GM21576 (cell line): ENCODE measurements at regions not wholly inside any gene's neighbourhood (a gene's known extent, or its start where the extent isn't known, plus 50 kb on each side); places are given as distances from the start of the nearest gene placed in this dataset.
A peak's percentile ranks its signal among the peaks of the same experiment; 100 is the strongest.

Experiments
- ATAC-seq: cut with Tn5 transposase; IDR thresholded peaks from one replicate; pipeline ENCODE4 v1.9.1; 2021; ENCODE audit warnings: mild to moderate bottlenecking, moderate library complexity; ENCODE audit not compliant: unreplicated experiment

DNA sequence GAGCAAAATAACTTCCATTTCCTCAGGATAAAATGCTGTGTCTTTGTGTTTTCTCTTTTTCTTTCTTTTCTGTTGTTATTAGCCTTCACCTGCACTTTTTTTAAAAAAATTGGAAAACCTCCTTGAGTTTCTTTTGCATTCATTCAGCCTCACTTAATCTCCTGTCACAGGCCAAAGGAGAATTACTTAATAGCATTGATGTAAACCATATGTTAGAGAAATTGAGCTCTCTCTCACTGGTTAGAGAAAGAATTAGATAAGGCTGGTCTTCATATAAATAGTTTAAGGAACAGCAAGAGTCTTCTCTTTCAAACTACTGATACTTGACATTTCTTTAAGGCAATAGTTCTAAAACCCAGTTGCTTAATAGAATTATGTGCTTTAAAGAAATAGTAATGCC, 564.2 kb downstream of the TFAP2B start:
- ATAC-seq = no peak

DNA sequence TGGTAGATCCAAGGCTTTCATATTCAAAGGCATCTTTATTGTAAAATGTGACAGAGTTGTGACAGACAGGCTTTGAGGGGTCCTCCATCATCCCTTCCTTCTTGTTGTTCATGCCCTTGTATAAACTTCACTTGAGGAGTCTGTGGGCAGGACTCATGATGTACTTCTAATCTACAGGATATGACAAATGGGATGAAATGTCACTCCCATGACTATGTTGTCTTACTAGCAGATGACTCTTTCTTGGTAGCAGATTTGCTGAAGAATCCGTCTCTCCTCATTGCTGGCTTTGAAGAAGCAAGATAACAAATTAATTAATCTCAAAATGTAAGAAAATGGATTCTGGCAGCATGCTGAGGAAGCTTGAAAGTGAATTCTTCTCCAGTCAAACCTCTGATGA, 566.1 kb downstream of the TFAP2B start:
- no peak for ATAC-seq

DNA sequence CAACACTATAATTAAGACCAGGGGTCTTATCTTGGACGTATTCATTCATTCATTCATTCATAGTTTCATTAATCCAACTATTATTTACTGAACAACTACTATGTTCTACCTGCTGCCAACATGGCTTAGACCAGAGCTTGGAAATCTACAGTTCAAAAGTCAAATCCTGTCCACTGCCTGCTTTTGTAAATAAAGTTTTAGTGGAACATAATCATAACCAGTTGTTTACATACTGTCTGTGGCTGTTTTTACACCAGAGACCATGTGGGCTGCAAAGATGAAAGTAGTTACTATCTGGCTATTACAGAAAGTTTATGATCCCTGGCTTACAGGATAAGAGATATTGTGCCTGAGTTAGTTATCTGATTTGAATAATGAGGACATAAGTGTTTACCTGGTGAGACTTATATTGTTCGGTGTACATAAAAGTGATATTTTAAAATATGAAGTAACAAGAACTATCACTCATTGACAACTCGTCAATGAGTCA, 567.7 kb downstream of the TFAP2B start:
- ATAC-seq = no peak

DNA sequence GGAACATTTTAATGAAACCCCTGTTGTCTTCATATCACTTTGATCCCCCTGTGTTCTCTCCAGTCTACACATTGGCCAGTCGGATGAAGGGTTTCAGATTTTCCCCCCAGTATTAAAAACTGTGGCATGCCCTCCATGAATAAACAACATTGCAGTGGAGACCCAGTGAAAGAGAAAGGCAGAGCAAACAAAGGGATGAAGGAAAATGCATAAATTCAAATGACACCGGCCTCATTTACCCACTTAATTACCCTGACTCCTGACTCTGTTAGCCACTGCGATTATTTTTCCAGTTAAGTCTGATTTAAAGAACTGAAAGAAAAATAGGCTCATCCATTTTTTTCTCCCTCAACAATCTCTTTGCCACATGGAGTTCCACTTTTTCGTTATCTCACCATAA, 569.2 kb downstream of the TFAP2B start:
- no peak for ATAC-seq

DNA sequence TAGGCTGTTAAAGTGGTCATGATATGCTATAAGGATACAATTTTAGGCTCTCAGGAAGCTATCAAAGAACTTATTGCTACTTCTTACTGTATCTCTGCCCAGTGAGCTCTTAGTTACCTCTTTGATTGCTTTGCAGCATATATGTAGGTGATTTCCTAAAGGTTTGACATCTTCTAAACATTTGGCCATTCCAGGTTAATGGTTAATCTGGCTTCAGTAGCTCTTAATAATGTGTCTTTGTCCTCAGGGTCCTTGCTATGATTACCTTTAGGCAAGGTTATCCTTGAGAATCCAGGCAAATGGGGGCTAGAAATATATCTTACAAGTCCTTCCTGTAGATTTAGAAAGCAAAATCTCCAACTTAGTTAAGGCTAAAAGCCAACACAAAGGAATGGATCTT, 575.4 kb downstream of the TFAP2B start:
- ATAC-seq = no peak

DNA sequence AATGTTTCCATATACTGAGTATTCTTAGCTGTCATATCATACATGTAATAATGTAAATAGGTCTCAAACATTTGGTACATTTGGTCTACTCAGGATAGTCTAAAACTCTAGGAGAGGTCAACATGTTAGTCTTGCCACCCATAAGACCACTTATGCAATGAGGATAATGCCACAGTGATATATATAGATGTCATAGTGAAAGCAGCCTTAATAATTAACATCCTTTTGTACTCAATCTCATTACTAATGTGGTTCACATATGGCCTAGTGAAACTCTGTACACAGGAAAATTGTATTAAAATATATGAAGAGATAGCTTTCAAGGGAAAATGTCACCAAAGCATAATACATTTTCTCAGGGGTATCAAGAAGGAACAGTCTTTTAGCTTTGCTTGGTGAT, 577.9 kb downstream of the TFAP2B start:
- ATAC-seq = no peak

DNA sequence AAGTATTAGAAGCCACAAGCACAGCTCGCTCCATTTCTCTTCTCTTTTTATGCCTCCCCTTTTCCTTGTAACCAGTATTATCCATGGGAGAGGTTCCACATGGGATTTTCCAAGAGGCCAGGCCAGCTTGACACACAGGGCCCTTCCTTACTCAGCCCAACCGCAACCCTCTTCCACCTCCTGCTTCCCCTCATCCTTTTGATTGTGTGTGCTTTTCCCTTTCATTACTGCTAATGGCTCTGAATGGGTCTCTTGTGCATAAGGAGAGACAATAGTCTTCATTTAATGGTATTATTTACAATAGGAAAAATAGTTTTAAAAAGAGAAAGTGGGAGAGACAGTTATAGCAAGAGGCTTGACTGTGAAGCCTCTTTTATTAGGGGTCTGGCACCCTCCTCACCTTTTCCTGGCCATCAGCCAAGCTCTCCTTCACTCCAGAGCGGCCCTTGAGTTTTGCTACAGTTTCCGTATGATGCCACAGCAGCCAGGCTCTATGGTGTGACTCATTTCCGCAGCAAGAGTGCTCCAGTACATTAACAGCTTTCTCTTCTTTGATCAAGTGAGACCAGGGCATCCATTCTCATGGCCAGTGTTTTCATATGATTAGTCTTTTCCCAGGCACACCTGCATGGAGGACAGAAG, 579.5 kb downstream of the TFAP2B start:
- peak; percentile 58 for ATAC-seq

DNA sequence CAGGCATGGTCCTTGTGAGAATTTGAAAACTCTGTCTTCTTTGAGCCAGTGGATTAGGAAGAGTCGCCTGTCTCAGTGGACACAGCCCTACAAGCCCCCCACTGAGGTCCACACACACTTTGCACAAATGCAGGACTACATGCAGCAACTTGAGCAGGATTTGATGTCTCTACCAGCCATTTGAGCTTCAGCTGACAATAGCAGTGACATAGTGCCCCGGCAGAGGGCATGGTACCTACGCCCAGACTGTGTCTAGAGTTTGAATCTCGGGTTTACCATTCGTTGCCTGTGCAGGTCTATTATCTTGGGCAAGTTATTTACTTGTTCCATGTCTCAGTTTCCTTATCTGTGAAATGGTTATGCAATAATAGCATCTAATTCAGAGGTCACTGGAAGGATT, 580.1 kb downstream of the TFAP2B start:
- peak; percentile 17 for ATAC-seq

DNA sequence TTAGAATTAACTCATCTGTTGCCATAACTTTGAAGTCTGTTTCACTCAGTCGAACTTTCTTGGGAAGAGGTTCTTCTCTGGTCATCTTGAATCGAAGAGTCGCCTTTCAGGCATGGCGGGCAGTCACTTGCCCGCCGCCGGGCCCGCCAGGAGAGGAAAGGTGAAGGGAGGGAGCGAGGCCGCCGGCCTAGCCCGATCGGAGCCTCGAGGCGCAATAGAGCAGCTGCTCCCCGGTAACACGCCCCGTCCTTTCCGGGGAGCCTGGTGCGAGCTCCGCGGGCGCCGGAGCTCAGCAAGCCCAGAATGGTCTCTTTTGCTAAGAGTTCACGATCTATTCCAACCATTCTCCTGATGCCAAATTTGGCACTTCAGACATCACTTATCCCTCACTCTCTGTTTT, 591.8 kb downstream of the TFAP2B start:
- no peak for ATAC-seq

DNA sequence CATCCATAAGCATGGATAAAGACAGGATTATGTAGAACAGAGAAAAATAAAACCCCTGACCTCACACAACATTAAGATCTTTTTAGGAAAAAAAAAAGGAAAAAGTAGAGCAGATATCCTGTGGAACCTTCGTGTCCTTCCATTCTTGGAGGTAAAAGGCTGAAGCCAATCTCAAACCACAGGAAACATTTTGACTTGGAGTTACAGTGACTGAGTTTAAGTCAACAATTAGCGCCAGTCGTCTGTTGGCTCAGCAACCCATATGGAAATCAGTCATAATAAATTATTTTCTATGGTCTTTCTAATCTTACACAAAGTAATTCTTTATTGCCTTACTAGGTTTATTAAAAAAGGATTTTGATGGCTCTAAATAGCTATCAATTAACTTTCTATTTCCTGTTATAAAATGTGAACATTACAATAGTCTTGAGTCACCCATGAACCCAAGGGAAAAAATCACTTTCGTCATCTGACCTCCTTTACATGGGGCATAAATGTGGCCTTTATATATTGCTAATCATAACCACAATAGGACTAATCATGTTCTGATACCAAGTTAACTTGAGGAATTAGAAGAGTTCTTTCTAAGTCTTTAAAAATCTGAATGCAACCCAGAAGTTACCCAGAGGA, 592.9 kb downstream of the TFAP2B start:
- ATAC-seq = no peak

DNA sequence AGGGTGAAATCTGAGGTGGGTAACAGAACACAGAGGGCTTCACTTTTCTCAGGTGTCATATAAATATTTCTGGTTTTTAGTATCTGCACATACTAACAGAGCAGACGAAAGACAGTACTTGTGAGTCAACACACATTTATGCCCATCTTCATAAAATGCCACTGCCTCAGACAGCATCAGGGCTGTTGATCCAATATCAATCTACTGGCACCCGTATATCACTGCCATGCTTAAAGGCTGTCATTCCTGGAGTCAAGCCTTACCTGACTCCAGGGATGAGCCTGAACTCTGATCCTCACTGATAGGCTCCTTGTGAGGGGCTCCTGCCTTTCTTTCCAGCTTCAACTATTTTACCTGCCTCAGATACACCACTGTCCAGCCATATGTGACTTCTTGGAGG, 595.7 kb downstream of the TFAP2B start:
- ATAC-seq = no peak

DNA sequence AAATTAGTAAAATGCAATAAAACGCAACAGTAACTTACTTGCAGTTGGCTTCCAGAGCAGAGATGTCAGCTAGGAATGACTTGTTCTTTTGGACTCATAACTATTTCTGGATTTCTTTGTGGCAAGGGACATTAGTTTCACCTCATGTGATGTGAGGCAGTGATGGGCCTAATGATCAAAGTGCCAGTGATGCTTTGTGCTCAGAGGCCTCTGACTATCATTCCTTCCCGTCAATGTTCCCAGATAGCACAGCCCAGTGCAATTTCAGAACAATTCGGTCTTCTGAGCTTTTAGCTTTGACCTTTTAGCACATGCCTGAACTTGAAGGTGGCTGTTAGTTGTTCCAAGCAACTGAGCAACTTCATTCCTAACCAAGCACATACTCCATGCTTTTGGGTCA, 596.8 kb downstream of the TFAP2B start:
- ATAC-seq = no peak

DNA sequence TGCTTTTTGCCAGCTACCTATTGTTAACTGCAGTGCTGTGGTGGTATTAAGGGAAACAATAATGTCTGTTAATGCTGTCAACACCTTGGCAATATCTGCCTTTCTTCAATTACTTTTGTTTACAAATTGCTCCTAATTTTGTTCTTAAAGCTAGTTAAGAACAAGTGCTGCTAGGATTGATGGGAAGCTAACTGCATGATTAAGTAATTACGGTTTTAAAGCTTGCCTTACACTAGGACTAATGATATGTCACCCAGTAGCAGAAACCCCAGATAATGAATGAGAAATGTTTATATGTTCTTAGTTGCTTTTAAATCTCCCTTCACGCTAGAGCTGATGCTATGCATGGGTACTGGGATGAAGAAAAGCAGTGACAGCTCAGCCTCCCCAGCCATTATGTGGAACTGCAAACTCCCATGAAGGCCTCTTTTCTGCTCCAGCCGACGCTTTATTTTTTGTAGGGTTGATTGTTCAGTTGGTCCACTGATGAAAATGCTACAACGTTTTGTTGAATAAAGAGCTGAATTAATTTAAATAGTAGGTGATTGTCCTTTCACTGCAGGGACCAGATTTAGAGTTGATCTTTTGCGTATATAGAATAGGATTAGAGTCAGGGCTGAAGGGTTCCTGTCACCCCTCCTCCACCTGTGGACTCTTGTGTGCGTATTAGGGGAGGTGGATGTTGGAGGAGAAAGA, 610.5 kb downstream of the TFAP2B start:
- no peak for ATAC-seq

DNA sequence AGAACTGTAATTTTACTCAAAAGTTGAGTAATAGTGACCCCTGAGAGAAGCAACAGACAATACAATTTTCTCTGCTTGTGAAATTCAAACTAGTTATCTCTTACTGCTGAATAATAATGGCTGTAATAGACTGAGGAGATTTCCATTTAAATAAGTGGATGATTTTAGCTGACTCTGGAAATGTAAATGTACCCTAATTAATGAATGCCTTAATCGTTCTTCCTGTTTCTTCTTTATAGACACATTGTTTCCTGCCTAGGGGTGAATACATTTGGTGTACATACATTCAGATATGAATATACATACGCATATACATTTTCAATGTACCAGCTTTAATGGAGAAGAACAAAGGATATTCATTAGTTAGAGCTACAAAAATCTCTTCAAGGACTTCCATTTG, 611.9 kb downstream of the TFAP2B start:
- no peak for ATAC-seq

DNA sequence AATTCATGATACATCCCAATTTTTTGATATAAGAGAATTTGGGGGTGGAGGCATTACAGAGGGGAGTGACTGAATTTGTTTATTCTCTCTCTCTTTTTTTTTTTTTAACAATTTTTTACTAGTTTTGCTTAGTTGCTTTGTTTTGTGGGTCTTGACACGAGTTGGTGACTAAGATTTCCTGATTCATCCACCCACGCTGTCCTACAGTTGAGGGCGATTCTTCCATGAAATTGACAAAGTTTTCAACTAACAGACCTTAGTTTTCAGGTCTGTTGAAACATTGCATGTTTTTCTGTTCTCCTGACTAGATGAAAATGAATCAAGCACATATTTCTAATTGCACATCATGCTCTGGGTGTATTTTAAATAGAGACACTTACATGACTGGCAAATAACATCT, 613.8 kb downstream of the TFAP2B start:
- no peak for ATAC-seq

DNA sequence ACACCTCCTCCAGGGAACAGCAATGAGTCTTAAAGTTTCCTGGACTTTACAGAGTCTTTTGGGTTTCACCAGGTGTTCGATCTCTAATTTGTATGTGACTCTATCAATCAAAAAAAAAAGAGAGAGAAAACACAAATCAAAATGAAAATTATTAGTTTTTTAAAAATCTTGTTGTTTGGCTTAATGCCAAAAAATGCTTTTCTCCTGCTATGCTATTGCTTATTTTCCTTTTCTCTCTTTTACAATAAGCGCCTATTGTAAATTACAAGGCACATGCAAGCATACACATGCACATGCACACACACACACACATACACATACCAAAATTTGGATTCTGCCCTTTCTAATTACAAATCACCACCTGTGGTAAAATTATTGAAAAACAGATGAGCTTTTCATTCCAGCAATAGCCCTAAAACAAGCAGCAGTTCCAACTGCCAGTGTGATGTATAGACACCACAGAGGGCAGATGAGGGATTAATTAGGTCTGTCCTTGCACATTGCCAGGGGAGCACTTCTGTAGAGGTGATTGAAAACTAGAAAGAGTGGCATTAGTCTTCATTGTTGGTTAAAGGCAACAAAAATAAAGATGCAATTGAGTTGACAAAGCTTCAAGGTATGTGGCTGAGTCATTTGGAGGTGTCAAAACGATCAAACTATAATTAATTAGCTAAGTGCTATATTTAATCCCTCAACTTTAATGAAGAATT, 631.7 kb downstream of the TFAP2B start:
- ATAC-seq = no peak

DNA sequence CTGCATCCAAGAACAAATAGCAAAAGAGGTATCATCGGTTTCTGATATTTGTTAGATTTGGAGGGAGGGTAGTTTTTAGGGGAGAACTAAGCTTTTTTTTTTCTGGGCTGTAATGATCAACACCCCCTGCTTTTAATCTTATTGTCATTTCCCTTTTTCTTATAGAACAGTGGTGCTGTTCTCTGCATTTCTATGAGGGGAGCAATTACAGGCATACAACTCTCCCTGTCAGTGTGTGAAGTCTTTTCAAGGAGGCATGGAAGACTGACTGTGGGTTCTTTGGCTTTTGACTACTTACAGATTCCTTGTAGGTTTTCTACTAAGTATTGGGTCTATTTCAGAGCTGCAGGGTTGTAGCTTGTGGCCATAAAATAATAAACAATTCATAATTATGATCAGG, 632.3 kb downstream of the TFAP2B start:
- ATAC-seq = no peak

DNA sequence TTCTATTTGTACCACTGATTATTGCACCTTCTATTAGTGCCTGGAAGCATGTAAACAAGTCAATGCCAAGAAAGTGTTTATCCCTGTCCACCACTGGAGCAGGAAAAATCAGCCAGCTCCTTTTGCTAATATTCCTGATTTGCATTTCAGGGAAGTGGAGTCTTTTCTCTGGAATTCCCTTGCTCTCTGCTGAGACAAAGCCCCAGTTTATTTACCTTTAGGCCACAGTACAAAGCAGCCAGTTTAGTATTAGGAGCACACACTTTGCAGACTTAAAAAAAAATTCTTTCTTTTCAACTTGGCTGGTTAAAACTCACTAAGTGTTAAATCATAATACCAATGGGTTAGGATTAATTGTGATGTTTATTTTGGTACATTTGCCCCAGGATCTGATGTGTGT, 631.1 kb downstream of the PKHD1 start:
- no peak for ATAC-seq

DNA sequence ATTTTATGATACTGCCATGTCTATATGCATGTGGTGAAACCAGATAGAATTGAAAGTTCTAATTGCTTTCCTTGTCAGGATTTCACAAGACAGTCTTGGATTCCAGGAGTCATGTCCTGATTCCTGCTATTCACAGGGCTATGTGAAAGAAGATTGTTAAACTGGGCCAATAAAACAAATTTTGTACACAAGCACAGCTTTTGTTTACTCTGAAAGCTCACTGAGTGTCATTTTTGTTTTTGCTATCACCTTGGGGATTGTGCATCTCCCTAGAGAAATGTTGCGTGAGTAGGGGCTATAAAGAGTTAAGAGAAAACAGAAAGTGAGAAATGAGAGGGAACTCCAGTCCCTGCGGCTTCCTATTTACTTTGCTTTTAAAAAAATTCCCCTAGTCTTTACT, 627.5 kb downstream of the PKHD1 start:
- ATAC-seq = peak; percentile 96

DNA sequence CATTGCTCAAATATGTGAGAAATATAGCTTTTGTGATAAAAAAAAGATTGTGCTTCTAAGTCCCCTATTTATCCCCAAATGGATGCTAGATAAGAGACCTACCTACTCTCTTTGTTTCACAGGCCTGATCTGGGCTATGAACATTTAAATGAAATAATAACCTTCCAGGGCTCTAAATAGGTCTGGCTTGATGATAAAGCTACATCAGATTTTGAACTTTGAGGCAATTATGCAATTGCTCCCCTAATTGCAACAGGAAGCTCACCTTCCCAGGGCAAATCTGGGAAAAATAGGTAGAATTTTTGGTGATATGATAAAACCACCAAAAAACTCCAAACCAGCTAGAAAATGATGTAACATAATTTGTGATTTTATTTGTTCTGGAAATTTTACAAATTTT, 624.5 kb downstream of the PKHD1 start:
- ATAC-seq = no peak

DNA sequence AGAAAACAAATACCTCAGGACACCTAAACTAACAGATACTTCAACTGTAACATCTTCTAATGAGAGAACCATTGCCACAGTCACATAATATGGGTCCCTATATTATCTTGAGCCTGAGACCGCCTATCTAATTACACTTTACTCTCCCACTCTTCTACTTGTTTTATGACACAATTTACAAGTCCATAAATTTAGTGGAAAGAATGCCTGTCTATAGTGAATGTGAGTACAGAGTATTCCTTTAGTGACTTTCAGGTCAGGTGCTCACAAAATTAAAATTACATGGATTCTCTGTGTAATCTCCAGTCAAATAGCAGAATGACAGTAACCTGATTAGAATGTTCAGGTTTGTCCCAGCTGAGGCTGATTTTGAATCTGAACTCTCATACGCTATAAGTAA, 624.1 kb downstream of the PKHD1 start:
- ATAC-seq = no peak

DNA sequence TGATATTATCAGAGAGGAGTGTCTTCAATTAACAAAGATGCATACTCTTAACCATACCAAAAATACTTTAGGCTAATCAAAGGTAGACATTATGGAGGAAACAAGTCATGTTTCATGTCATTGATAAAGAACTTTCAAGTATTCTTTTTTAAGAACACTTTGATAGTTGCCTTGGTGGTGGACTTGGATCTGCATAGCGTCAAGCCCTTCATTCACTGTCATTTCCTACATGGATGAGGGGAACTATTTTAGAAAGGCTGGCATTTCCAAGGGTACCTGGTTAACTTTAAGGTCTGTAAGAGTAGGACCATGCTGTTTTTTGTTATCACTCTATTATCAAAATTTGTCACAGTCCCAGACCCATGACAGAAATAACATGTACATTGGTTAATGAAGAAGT, 622.5 kb downstream of the PKHD1 start:
- no peak for ATAC-seq
